ENCODE measurements at regions not wholly inside any gene's neighbourhood (a gene's known extent, or its start where the extent isn't known, plus 50 kb on each side); places are given as distances from the start of the nearest gene placed in this dataset.

GRCh38 chr6:27158316-27158643, 89.2 kb upstream of the PRSS16 start:
- no peak for TF ChIP-seq CTCF (conservative IDR thresholded peaks at IDR 0.05; ENCODE audit: low read depth in 2 of 2)
- TF ChIP-seq ETS1 (IDR thresholded peaks at IDR 0.05), result no peak
